GM12891 (cell line): ENCODE measurements at regions not wholly inside any gene's neighbourhood (a gene's known extent, or its start where the extent isn't known, plus 50 kb on each side); places are given as distances from the start of the nearest gene placed in this dataset.

Experiments used
- PAX5 ChIP-seq: IDR thresholded peaks from 2 replicates; pipeline ENCODE4 v1.6.1; 2011; ENCODE audit warnings: low read length, moderate library complexity, mild to moderate bottlenecking; ENCODE audit not compliant: insufficient read depth, severe bottlenecking
- POLR2A ChIP-seq: IDR thresholded peaks from 2 replicates; pipeline ENCODE4 v1.6.1; 2011; ENCODE audit warnings: low read depth, low read length, control low read depth
- POLR2AphosphoS5 ChIP-seq: IDR thresholded peaks from 2 replicates; pipeline ENCODE4 v1.6.1; 2011; ENCODE audit warnings: low read depth, low read length, control low read depth

- TF ChIP-seq POLR2A (no peak), PAX5 (no peak), POLR2AphosphoS5 (no peak)
These were observed 68.0 kb downstream of the MYCN start for GRCh38 chr2:16008331-16008850.
